ENCODE measurements at regions not wholly inside any gene's neighbourhood (a gene's known extent, or its start where the extent isn't known, plus 50 kb on each side); places are given as distances from the start of the nearest gene placed in this dataset.

- TF ChIP-seq CTCF (IDR thresholded peaks at IDR 0.05) (no peak), POLR2A (IDR thresholded peaks at IDR 0.05) (no peak)
These were observed 661.6 kb upstream of the PKN2 start for GRCh38 chr1:88022516-88022915.
